ENCODE measurements at regions not wholly inside any gene's neighbourhood (a gene's known extent, or its start where the extent isn't known, plus 50 kb on each side); places are given as distances from the start of the nearest gene placed in this dataset.

- no peaks in the 10 kb centered on the region for H3K36me3 ChIP-seq (ENCODE audit: insufficient read depth, low read length)
- H3K4me1 ChIP-seq (ENCODE audit: insufficient read depth, low read length, poor library complexity, severe bottlenecking) = no peaks in the 10 kb centered on the region
- intact Hi-C loops (cut with micrococcal nuclease; ENCODE audit: unreplicated experiment) = no loop called here
- DNase-seq (ENCODE audit: low spot score) = no peak
- no peak overlapping the region for H3K27ac ChIP-seq (ENCODE audit: low read depth, low read length, poor library complexity, severe bottlenecking)
- ChIA-PET POLR2A (no interaction called here), CTCF (ENCODE audit: unreplicated experiment) (no interaction called here)
- no peaks in the 10 kb centered on the region for H4K20me1 ChIP-seq (ENCODE audit: insufficient read depth, low read length)
- no peaks in the 10 kb centered on the region for H3K9me3 ChIP-seq (ENCODE audit: low read length)
- H3K79me2 ChIP-seq (ENCODE audit: insufficient read depth, low read depth, low read length) = no peaks in the 10 kb centered on the region
- H3K4me2 ChIP-seq (ENCODE audit: low read length) = no peak overlapping the region
- BruUV-seq (replicated peaks) = no TSS peak
- TF ChIP-seq EZH2phosphoT487 (IDR thresholded peaks at IDR 0.05; ENCODE audit: borderline replicate concordance, low read depth, low read length) (no peak), CTCF (conservative IDR thresholded peaks at IDR 0.05; ENCODE audit: low read length) (no peak)
- no peak overlapping the region for H2AFZ ChIP-seq (ENCODE audit: low read length)
- H3K4me3 ChIP-seq (ENCODE audit: low read depth, low read length, poor library complexity, severe bottlenecking) = no peak overlapping the region
- no peaks in the 10 kb centered on the region for H3K9me2 ChIP-seq (ENCODE audit: insufficient read depth, low read length)
These were observed 291.1 kb upstream of the RTL1 start for GRCh38 chr14:101194373-101195308.

- no peaks in the 10 kb centered on the region for H3K9me2 ChIP-seq (ENCODE audit: insufficient read depth, low read length)
- no peak overlapping the region for H3K4me3 ChIP-seq (ENCODE audit: low read depth, low read length, poor library complexity, severe bottlenecking)
- no peak overlapping the region for H3K27ac ChIP-seq (ENCODE audit: low read depth, low read length, poor library complexity, severe bottlenecking)
- ChIA-PET POLR2A (no interaction called here), CTCF (ENCODE audit: unreplicated experiment) (no interaction called here)
- H4K20me1 ChIP-seq (ENCODE audit: insufficient read depth, low read length) = no peaks in the 10 kb centered on the region
- H3K9me3 ChIP-seq (ENCODE audit: low read length) = no peaks in the 10 kb centered on the region
- no peak overlapping the region for H3K4me2 ChIP-seq (ENCODE audit: low read length)
- no peaks in the 10 kb centered on the region for H3K79me2 ChIP-seq (ENCODE audit: insufficient read depth, low read depth, low read length)
- TF ChIP-seq EZH2phosphoT487 (IDR thresholded peaks at IDR 0.05; ENCODE audit: borderline replicate concordance, low read depth, low read length) = no peak
- TF ChIP-seq CTCF (conservative IDR thresholded peaks at IDR 0.05; ENCODE audit: low read length) = no peak
- no TSS peak for BruUV-seq (replicated peaks)
- intact Hi-C loops (cut with micrococcal nuclease; ENCODE audit: unreplicated experiment) = no loop called here
- no peak for DNase-seq (ENCODE audit: low spot score)
- H3K4me1 ChIP-seq (ENCODE audit: insufficient read depth, low read length, poor library complexity, severe bottlenecking) = no peaks in the 10 kb centered on the region
- no peaks in the 10 kb centered on the region for H3K36me3 ChIP-seq (ENCODE audit: insufficient read depth, low read length)
- no peak overlapping the region for H2AFZ ChIP-seq (ENCODE audit: low read length)
These were observed 291.9 kb upstream of the RTL1 start for GRCh38 chr14:101195309-101195901.

All from OCI-LY7 (cell line).